IMR-90 (cell line): ENCODE measurements at regions not wholly inside any gene's neighbourhood (a gene's known extent, or its start where the extent isn't known, plus 50 kb on each side); places are given as distances from the start of the nearest gene placed in this dataset.

Experiments
- BHLHE40 ChIP-seq: fragments of 150-350 bp; IDR thresholded peaks from 2 replicates; pipeline ENCODE4 v1.6.1; 2016; ENCODE audit warnings: mild to moderate bottlenecking, low read depth, low read length
- CEBPB ChIP-seq: IDR thresholded peaks from 2 replicates; pipeline ENCODE4 v1.6.1; 2012; ENCODE audit warnings: low read depth, low read length, improper control_type of control experiment
- CTCF ChIP-seq: conservative IDR thresholded peaks from 2 replicates; pipeline ENCODE4 v1.5.1; 2012; ENCODE audit warnings: mild to moderate bottlenecking, low read depth, low read length, improper control_type of control experiment
- FOS ChIP-seq: fragments of 150-350 bp; IDR thresholded peaks from 2 replicates; pipeline ENCODE4 v1.6.1; 2016; ENCODE audit warnings: low read depth, low read length
- MAFK ChIP-seq: IDR thresholded peaks from 2 replicates; pipeline ENCODE4 v1.6.1; 2012; ENCODE audit warnings: low read depth, low read length, improper control_type of control experiment
- MXI1 ChIP-seq: IDR thresholded peaks from 2 replicates; pipeline ENCODE4 v1.6.1; 2012; ENCODE audit warnings: low read depth, mild to moderate bottlenecking, low read length, moderate library complexity, borderline replicate concordance
- POLR2A ChIP-seq: IDR thresholded peaks from 2 replicates; pipeline ENCODE4 v1.6.1; 2012; ENCODE audit warnings: mild to moderate bottlenecking, low read depth, low read length
- RAD21 ChIP-seq: IDR thresholded peaks from 2 replicates; pipeline ENCODE4 v1.6.1; 2012; ENCODE audit warnings: low read length, improper control_type of control experiment
- RCOR1 ChIP-seq: IDR thresholded peaks from 2 replicates; pipeline ENCODE4 v1.6.1; 2012; ENCODE audit warnings: mild to moderate bottlenecking, low read length, improper control_type of control experiment; ENCODE audit not compliant: insufficient replicate concordance
- SMC3 ChIP-seq: fragments of 150-350 bp; IDR thresholded peaks from 2 replicates; pipeline ENCODE4 v1.6.1; 2016; ENCODE audit warnings: low read depth, mild to moderate bottlenecking, antibody characterized with exemption, low read length, moderate library complexity

GRCh38 chr1:105830571-105831146 lies 1225.8 kb upstream of the PRMT6 start:
- no peak for TF ChIP-seq CTCF
- TF ChIP-seq CEBPB: no peak
- no peak for TF ChIP-seq POLR2A
- no peak for TF ChIP-seq FOS
- TF ChIP-seq BHLHE40: no peak
- no peak for TF ChIP-seq RAD21
- no peak for TF ChIP-seq RCOR1
- no peak for TF ChIP-seq MAFK
- no peak for TF ChIP-seq MXI1
- no peak for TF ChIP-seq SMC3
